Hindlimb muscle (tissue), 1 donor: ENCODE measurements at regions not wholly inside any gene's neighbourhood (a gene's known extent, or its start where the extent isn't known, plus 50 kb on each side); places are given as distances from the start of the nearest gene placed in this dataset.
"Not testable (repeated sequence)": the region's sequence is repeated elsewhere in the genome, so short reads cannot be mapped to it uniquely, and the experiment has no call there.

Experiments used
- DNase-seq: peaks from one replicate; pipeline ENCODE4 v3.0.0-alpha.2; 2013

DNA sequence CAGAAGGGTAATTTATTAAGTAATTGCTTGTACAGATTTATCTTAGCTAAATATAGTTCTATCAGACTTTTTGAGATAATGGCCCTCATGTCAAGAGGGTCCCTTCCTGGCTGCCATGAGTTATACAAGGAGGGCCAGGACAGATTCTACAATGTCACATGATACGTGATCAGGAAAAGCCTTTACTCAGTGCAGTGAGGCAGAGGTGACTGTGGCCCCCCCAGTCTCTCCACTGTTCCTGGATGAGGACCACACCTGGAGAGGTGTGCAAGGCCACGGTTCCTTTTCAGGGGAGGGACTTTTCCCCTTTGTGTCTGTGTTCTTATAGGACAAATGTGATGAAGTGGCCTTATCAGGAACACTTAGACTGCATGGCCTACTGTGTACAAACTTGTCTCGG lies 54.3 kb upstream of the LRCH1 start:
- DNase-seq, result no peak

GRCh38 chr13:46496086-46496485 lies 56.9 kb upstream of the LRCH1 start:
- DNase-seq, result no peak

- DNase-seq, result no peak
Observed at GRCh38 chr13:46495651-46496050, 57.3 kb upstream of the LRCH1 start.

GRCh38 chr13:46495066-46495465 lies 57.9 kb upstream of the LRCH1 start:
- DNase-seq, result no peak

DNA sequence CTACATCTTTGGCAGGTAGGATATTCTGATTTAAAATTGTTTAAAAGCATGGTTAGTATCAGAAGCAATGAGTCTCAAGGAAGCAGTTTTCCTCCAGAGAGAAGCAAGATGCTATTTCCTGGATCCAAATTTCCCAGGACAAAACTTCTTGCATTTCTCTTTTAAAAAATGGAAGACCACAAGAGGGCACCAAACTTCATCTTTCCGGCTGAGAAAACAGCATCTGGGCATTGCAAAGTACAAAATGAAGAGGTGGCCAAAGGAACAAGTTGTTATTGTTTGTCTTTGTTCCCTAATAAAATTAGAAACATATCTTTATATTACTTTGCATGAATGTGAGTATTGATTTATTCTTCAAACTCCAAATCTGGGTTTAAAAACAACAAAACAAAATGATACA lies 60.0 kb upstream of the LRCH1 start:
- peak; percentile 62 for DNase-seq

DNA sequence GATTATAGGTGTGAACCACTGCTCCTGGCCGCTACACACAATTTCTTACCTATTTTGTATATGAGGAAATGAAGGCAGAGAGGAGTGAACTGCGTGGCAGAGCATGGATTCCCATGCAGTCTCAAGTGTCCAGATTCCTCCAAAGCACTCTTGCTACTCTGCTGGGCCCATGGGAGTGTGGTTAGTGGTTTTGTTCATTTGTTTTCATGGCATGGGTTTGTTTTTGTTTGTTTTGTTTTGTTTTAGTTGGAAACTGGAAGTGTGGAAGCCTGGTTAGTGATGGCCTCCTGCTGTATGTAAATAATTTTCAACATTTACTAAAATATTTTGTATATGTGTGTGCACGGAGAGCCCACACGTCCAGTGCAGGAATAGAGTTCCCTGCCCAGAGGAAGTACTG lies 61.3 kb upstream of the LRCH1 start:
- no peak for DNase-seq

- DNase-seq, result not testable (repeated sequence)
Observed at GRCh38 chr13:46490713-46491112, 62.3 kb upstream of the LRCH1 start.

GRCh38 chr13:46490129-46490528 lies 62.8 kb upstream of the LRCH1 start:
- no peak for DNase-seq

- DNase-seq, result peak; percentile 38
Observed at GRCh38 chr13:46489586-46490023, 63.4 kb upstream of the LRCH1 start.

DNA sequence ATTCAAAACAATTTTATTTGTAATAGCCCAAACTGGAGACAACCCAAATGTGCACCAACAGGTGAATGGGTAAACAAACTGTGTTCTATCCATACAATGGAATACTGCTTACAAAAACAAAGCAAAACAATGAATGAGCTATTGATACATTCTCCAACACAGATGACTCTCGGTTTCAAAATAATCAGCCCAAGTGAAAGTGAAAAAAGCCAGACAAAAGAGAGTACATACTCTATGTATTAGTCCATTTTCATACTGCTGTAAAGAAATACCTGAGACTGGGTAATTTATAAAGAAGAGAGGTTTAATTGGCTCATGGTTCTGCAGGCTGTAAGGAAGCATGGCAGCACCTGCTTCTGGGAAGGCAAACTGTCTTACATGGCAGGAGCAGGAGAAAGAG lies 65.2 kb upstream of the LRCH1 start:
- no peak for DNase-seq

DNA sequence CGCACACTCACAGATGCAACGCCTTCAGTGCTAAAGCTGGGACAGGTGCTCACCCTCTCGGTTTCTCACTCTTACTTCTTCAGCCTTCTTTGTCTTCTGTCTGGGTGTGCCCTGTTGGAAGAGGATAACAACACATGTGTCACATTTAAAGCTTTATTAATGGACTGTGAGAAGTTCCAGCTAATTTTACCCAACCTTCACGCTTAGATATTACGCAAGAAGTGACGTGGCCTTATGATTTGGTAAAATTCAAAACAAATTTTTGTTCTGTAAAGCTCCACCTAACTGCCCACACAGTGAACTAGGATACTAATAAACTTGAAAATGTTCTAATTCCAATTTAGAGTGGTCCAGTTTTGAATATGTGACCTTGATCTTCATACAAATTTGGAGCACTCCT lies 66.7 kb upstream of the LRCH1 start:
- no peak for DNase-seq

DNA sequence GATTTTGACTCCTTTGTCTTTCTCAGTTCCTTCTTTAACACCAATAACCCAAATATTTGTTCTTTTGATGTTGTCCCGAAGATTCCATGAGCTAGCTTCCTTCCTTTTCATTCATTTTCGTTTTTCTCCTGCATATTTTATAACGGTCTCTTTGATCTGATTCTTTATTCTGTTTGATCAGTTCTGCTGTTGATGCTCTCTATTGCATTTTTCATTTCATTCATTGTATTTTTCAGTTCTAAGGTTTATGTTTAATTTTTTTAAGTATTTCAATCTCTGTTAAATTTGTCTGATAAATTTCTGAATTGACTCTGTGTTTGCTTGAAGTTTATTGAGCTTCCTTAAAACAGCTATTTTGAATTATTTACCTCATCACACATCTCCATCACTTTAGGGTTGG lies 68.4 kb upstream of the LRCH1 start:
- no peak for DNase-seq

DNA sequence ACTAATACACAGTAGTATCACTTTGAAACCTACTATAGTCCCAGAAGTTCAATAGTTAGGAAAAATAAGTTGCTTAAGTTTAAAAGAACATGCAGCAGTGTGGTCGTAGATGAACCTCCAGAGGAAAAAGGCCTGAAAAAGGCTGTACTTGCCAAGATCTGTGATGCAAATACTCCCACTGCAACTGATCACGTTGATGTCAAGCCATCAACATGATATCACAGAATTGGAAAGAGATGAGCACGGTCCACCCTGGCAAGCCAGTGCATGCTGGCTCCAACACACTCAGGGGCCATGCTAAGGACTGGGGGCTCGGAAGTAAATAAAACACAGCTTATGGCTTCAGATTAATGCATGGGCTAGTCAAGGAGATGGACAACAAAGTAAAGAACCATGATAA lies 71.8 kb upstream of the LRCH1 start:
- no peak for DNase-seq

- DNase-seq, result no peak
Observed at GRCh38 chr13:46480131-46480530, 72.8 kb upstream of the LRCH1 start.

GRCh38 chr13:46479691-46480090 lies 73.3 kb upstream of the LRCH1 start:
- no peak for DNase-seq

DNA sequence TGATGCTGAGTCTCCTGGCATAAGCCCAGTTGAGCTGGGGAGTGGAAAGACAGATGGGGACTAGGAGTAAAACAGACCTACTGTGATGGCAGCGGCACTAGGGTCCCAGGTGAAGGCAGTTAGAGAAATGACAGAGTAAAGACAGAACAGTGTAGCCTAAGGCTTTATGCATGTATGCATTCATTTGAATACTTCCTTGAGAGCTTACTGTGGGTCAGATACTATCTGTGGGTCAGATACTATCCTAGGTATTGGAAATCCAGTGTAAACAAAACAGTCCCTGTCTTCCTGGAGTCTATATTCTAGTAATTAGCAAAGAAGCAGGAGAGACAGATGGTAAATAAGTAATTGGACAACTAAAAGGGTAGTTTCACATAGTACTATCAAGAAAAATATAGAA lies 73.7 kb upstream of the LRCH1 start:
- no peak for DNase-seq

DNA sequence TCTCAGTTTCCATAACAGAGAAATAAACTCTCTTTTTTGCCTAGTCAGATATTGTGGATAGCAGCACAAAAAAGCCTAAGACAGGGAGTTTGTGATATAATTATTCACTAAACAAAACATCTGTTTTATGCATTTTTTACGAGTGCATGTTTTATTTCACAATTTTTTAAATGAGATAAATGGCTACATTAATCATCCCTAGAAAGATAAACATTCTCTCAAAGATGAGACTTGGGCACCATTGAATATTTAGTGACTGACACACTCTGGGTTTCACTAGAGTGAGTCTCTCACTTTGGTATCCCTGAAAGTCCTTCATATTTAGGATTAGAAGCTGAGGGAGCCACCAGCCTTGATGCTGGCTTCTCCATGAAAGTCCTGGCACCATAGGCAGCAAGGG lies 74.3 kb upstream of the LRCH1 start:
- DNase-seq, result no peak

DNA sequence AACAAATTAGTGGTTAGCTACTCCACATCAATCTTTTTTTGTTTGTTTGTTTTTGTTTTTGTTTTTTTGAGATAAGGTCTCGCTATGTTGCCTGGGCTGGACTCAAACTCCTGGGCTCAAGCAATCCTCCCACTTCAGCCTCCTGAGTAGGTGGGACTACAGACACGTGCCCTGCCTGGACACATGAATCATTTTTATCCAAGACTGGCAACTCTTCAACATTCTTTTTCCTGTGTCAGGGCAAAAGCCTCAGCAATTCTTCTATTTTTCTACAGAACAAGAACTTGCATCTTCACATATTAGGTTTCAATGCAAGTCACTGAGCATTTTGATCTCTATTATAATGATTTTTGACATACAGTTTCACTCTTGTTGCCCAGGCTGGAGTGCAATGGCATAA lies 76.8 kb upstream of the LRCH1 start:
- DNase-seq, result no peak

GRCh38 chr13:46475541-46475991 lies 77.4 kb upstream of the LRCH1 start:
- DNase-seq, result no peak

- DNase-seq, result no peak
Observed at GRCh38 chr13:46473806-46474205, 79.2 kb upstream of the LRCH1 start.

DNA sequence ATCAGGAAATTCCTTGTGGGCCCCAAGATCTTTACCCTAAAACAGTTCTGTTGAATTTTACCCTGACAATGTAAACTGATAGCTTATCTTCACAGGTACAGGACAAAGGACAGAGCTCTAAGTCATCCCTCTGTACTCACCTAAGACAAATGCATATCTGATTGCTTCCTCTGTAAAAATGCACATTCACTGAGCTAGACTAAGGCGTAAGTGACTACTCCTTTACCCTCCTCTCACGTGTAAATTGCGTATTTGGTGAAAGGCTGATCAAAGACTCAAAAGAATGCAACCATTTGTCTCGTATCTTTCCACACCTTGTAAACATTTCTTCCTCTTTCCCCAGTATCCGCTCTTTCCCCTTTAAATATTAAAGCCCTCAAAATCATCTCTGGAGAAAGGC lies 80.6 kb upstream of the LRCH1 start:
- no peak for DNase-seq

DNA sequence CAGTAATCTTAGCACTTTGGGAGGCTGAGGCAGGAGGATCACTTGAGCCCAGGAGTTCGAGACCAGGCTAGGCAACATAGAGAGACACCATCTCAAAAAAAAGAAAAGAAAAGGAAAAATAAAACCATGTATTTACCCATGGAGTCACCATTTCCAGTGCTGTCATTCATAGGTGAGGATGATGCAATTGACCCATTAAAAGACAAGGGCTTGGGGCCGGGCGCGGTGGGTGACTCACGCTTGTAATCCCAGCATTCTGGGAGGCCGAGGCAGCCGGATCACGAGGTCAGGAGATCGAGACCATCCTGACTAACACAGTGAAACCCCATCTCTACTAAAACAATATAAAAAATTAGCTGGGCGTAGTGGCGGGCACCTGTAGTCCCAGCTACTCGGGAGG lies 82.6 kb upstream of the RUBCNL start:
- not testable (repeated sequence) for DNase-seq

DNA sequence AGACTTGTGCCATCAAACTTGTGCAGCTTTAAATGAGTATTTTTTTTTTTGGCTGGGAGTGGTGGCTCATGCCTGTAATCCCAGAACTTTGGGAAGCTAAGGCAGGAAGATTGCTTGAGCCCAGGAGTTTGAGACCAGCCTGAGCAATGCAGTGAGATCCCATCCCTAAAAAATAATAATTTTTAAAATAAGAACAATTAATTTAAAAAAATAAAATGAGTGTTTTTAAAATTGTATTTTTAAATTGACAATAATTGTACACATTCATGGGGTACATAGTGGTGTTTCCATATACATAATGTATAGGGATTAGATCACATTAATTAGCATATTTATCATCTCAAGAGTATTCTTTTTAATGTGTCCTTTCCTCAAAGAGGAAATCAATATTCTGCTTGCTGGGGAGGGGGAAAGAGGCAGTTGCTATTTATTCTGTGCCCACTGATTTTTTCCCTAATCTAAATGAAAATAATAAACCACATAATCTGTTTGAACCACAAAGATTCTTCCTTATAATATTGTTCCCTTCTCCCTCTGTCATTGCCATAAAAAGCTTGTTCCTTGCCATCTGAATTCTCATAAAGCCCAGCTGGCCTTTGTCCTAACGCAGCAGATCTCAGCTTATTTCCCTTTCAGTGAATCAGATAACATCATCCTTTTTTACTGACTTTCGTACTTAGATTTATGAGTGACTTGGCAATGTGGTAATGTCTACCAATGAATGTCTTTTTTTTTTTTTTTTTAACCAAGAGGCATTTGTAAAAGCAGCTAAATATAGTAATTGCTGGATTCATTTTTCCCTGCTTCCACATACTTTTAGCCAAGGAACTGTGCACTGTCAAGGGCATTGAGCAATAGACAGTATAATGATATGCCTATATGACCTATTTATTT lies 81.8 kb upstream of the RUBCNL start:
- DNase-seq, result no peak

DNA sequence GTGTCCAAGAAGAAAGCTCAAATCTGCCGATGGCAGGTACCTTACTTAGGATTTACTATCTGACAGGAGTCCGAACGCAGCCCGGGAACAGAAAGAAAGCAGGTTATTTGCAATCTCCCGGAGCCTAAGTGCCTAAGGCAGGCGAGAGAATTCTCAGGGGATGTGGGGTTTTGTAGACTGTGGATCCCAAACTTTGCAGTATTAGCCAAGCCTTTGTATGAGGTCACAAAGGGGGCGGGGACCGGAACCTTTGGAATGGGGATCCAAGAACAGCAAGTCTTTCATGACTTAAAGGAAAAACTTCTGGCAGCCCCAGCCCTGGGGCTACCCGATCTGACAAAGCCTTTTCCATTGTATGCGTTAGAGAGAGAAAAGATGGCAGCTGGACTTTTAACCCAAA lies 80.6 kb upstream of the RUBCNL start:
- DNase-seq, result not testable (repeated sequence)

DNA sequence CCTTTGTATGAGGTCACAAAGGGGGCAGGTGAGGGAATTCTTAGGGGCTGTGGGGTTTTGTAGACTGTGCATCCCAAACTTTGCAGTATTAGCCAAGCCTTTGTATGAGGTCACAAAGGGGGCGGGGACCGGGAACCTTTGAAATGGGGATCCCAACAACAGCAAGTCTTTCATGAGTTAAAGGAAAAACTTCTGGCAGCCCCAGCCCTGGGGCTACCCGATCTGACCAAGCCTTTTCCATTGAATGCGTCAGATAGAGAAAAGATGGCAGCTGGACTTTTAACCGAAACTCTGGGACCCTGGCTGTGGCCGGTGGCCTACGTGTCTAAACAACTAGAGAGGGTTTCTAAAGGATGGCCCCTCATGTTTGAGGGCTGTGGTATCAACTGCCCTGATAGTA lies 79.0 kb upstream of the RUBCNL start:
- not testable (repeated sequence) for DNase-seq
